Superior temporal gyrus (tissue), 1 donor: ENCODE measurements at regions not wholly inside any gene's neighbourhood (a gene's known extent, or its start where the extent isn't known, plus 50 kb on each side); places are given as distances from the start of the nearest gene placed in this dataset.
"Not testable (repeated sequence)": the region's sequence is repeated elsewhere in the genome, so short reads cannot be mapped to it uniquely, and the experiment has no call there.

ENCODE experiments used
- DNase-seq: peaks from one replicate; pipeline ENCODE4 v3.0.0-alpha.2; 2016; ENCODE audit errors: extremely low spot score

DNA sequence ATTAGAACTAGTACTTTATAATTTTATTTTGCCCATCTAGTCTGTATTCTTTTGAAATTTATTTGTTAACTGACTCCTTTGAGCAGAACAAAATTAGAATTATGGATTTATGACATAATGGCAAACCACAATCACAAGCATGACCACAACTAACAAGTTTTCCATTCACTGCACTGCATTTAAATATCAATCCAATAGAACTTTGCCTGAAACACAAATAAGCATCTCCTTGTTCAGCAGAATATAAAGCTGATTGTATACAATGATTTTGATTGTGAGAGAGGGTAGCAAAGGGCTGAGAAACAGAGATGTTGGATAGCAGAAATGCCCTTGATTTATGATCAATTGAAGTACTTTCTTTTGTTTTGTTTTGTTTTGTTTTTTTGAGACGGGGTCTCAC lies 495.5 kb upstream of the RGS18 start:
- DNase-seq = no peak

DNA sequence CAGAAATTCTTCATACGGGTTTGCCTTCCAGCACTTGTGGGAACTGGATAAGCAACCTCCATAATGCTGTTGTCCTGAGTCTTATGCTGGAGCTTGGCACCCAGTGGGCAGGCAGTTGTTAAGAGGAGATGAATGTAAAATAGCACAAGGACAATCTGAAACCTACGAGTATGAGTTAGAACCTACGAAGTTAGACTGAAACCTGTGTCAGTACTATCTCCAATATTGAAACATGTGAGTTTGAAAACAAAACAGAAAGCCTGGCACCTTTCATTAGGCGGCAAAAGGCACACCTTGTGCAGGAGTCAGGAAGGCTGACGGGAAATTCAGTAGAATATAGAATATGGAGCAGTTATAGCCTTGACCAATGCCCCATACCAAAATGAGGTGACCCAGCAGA lies 489.7 kb upstream of the RGS18 start:
- DNase-seq = no peak

GRCh38 chr1:191669629-191670028 lies 488.6 kb upstream of the RGS18 start:
- no peak for DNase-seq

GRCh38 chr1:191671236-191671635 lies 487.0 kb upstream of the RGS18 start:
- no peak for DNase-seq

DNA sequence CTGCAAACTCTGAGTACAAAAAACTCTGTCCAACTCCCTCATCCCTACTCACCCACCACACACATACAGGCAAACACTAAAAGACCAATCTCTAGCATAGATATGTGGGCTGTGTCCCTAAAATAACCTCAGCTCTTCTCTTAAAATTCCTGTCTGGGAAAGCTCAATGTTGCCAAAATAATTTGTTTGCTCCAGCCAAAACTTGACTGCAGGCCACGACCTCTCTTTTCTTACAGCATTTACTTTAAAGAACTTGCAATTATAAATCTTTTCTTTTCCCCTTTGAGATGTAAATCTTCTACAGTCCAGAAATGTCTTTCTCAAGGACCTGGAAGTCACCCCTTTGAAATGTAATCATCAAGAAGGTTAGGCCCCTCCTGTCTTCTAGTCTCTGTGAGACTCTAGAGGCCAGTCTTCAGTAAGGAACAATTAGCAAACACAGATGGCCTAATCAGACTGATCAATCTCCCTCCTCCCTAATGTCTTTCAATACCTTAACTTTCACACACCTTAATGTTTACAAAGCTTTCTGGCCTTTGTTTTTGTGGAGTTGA lies 483.6 kb upstream of the RGS18 start:
- DNase-seq = no peak

DNA sequence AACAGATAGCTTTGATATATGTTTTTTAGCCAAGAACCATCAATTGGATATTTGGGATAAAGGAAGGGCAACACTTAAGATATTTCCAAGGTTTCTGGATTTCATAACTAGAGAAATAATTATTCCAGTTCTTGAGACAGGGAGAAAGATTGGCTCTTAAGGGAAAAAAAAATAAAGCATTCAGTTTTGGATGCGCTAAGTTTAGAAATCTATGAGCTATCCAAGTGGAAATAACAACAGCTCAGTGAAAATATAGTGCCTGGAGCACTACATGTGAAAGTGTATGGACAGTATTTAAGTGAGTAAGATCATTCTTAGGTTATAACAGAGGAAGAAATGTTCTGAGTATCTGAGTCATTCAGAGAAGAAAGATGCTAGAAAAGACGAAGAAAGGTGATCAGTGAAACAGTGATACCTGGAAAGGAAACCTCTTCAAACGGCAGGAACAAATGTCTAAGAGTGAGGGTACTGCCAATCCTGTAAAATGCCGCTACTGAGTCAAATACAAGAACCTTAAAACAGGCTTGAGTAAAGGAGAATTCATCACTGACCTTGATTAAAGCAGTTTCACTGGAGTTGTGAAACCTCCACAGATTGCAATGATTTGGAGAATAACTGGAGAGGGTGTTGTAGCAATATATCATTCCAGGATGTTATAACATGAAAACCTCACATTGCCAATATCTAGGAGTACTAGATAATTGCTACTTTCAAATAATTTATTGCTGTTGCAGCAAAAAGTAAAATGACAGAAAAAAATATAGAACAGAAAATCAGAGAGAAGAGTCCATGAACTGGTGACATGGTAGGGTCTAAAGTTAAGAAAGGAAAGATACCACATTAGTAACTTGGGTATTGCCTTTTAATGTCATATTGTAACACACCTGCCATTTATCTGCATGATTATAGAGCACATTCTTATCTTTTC lies 482.1 kb upstream of the RGS18 start:
- no peak for DNase-seq

GRCh38 chr1:191685669-191686068 lies 472.6 kb upstream of the RGS18 start:
- no peak for DNase-seq

- DNase-seq = no peak
These were observed 470.5 kb upstream of the RGS18 start for GRCh38 chr1:191687721-191688120.

GRCh38 chr1:191690931-191691330 lies 467.3 kb upstream of the RGS18 start:
- DNase-seq = no peak

DNA sequence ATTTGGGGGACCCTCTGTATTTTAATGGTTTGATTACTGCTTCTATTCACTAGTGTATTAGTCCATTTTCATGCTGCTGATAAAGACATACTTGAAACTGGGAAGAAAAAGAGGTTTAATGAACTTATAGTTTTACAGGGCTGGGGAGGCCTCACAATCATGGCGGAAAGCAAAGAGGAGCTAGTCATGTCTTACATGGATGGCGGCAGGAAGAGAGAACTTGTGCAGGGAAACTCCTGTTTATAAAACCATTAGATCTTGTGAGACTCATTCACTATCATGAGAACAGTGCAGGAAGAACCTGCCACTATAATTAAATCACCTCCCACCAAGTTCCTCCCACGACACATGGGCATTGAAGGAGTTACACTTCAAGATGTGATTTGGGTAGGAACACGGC lies 464.5 kb upstream of the RGS18 start:
- no peak for DNase-seq

DNA sequence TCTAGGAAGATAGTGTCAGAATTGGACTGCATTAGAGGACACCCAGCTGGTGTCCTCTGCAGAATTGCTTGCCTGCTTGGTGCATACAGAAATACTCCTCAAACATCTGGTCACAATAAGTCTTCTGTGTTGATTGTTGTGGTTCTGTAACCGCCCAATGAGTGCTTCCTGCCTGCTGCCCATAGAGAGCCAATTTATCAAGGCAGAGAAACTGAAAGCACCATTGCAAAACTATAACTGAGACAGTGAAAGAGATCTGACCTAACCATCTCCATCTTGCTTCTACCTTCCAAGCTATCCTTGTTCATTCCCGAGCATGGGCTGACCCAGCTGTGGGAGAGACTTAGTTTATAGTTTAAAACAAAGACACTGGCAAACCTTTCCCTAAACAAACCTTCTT lies 462.4 kb upstream of the RGS18 start:
- no peak for DNase-seq

GRCh38 chr1:191696354-191696753 lies 461.9 kb upstream of the RGS18 start:
- DNase-seq = no peak

DNA sequence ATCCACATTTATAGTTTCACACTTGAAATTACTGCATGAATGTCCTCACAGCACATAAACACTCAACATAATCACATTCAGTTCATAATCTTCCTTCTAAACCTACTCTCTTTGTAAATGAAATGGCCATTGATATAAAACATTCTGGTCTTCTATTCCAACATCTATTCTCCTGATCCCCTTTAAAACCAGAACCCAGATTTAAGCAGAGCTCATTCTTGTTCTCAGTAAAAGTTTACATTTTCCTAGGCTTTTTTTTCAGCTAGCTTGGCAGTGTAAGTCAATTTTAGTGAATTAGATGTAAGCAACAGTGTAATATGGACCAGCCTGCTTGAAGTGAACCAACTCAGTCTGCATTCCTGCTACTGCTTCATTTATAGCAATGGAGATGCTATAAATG lies 460.7 kb upstream of the RGS18 start:
- no peak for DNase-seq

- no peak for DNase-seq
These were observed 460.0 kb upstream of the RGS18 start for GRCh38 chr1:191698246-191698645.

GRCh38 chr1:191699343-191699742 lies 458.9 kb upstream of the RGS18 start:
- DNase-seq = no peak

DNA sequence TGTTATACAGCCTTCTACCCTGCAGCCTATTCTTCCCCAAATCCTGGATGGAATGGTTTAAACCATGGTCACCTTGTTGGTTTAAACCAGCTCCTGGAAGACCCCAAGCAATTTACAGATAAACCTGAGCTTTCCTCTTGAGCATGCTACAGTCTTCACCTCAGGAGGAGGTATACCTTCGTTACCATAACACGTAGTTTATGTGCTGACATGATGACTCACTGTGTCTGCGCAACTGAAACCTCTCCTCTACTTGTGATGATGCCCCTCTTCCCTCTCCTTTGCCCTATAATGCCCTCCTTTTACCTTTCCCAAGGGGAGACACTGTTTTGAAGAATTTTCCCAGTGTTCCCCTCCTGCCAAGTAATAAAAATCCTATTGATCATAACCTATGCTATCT lies 457.3 kb upstream of the RGS18 start:
- no peak for DNase-seq

DNA sequence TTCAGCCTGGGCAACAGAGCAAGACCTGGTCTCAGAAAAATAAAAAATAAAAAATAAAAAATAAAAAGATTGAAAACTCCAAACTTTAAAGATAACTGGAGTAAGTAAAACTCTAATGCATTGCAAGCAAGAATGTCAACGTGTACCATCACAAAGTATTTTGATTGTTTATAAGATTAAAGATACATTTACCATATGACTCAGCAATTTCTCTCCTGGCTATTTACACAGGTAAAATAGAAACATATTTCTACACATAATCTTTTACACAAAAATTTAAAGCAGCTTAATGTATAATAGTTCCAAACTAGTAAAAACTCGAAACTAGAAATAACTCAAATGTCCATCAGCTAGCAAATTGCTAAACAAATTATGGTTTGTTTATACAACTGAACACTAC lies 456.1 kb upstream of the RGS18 start:
- no peak for DNase-seq

DNA sequence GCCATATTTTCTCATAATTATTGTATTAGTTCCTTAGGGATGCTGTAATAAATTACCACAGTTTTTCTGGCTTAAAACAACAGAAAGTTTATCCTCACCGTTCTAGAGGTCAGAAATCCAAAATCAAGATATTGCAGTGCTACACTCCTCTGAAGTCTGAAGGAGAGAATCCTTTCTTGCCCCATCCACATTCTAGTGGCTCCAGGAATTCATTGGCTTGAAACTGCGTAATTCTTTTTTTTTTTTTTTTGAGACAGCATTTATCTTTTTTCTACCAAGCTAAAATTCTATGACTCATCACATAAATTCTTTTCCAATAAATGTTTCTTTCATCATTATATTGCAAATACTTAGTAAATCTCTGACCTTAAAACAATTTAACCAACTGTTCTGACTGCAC lies 451.0 kb upstream of the RGS18 start:
- no peak for DNase-seq

DNA sequence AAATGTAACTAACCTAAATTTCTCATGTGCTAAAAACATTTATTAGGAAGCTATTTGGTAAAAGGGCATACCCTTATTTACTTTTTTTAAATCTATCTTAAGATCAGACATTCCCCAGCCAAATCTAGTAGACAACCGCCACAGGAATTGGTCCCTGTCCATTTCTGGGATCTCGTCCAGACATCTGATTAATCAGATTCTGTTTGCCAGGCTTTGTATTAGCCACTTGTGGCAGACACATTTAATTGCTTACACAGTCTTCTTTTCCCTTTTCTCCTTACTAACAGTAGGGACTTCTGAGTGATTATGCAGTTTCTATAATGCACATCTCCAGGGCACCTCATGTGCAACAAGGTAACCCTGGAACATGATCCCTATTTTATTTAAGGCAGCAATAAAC lies 449.0 kb upstream of the RGS18 start:
- DNase-seq = no peak

DNA sequence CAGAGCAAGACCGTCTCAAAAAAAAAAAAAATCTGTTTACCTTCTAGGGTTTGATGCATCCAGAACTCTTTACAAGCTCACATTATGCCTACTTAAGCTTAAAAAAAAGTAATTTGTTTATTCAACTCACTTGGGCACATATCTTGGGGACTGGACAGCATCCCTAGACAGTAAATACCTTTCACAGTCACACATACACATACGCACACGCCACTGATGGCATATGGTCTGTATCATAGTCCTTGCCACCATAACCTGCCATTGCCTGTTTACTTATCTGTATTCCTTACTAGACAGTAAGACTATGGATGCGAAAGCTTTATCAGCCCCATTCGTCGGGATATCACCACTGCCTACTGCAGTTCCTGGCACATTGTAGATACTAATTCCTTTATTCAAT lies 446.3 kb upstream of the RGS18 start:
- no peak for DNase-seq

DNA sequence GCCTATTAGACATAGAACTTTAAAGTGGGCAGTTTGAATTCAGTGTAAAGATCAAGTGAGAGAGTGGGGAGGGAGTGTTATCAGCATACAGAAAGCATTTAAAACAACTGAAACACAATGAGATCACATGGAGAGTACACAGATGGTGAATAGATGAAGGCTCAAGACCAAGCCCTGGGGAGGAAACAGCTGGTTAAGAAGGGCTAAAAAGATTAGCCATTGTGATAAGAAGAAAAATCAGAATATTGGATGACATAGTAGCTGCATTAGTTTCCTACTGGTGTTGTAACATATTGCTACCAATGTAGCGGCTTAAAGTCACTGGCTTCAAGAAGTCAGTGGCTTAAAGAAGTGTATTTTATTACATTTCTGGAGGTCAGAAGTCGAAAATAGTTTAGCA lies 443.4 kb upstream of the RGS18 start:
- DNase-seq = no peak

DNA sequence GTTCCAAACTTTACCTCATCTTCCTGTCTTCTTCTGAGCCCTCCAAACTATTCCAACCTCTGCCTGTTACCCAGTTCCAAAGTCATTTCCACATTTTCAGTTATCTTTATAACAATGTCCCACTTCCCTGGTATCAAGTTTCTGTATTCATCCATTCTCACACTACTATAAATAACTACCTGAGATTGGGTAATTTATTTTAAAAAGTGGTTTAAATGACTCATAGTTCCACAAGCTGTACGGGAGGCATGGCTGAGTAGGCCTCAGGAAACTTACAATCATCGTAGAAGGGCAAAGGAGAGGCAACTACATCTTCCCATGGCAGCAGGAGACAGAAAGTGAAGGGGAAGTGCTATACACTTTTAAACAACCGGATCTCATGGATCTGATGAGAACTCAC lies 428.5 kb upstream of the RGS18 start:
- DNase-seq = no peak

DNA sequence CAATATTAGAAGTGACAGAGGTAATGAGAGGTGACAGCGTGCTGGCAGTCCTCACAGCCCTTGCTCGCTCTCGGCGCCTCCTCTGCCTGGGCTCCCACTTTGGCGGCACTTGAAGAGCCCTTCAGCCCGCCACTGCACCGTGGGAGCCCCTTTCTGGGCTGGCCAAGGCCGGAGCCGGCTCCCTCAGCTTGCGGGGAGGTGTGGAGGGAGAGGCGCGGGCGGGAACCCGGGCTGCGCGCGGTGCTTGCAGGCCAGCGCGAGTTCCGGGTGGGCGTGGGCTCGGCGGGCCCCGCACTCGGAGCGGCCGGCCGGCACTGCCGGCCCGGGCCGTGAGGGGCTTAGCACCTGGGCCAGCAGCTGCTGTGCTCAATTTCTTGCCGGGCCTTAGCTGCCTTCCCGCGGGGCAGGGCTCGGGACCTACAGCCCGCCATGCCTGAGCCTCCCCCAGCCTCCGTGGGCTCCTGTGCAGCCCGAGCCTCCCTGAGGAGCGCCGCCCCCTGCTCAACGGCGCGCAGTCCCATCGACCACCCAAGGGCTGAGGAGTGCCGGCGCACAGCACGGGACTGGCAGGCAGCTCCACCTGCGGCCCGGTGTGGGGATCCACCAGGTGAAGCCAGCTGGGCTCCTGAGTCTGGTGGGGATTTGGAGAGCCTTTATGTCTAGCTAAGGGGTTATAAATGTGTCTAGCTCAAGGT lies 426.5 kb upstream of the RGS18 start:
- DNase-seq = not testable (repeated sequence)
